SIG-M5 treated with dmso at 0.1 percent for 504 hours (cell line): ENCODE measurements at regions not wholly inside any gene's neighbourhood (a gene's known extent, or its start where the extent isn't known, plus 50 kb on each side); places are given as distances from the start of the nearest gene placed in this dataset.

Source experiments
- DNase-seq: peaks from one replicate; lab custom pipeline; 2025; ENCODE audit not compliant: unreplicated experiment; lab: John Stamatoyannopoulos, UW

DNA sequence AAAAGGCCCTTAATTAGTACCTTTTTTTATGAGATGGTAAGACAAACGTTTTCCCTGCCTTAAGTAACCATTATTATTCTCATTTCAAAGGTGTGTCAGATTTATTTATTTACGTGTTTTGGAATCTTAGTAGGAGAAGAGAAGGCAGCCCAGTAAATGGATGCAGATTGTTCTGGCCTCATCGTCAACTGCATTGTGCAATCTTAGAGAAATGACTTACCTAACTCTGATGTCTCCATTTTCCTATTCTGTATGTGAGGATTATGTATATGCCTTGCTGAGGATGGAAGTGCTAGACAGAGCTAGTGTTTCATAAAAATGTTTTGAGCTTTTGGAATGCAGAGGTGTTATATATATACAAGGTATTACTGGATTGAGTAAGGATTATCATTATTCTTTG, 97.0 kb upstream of the JAG1 start:
- DNase-seq: no peak

DNA sequence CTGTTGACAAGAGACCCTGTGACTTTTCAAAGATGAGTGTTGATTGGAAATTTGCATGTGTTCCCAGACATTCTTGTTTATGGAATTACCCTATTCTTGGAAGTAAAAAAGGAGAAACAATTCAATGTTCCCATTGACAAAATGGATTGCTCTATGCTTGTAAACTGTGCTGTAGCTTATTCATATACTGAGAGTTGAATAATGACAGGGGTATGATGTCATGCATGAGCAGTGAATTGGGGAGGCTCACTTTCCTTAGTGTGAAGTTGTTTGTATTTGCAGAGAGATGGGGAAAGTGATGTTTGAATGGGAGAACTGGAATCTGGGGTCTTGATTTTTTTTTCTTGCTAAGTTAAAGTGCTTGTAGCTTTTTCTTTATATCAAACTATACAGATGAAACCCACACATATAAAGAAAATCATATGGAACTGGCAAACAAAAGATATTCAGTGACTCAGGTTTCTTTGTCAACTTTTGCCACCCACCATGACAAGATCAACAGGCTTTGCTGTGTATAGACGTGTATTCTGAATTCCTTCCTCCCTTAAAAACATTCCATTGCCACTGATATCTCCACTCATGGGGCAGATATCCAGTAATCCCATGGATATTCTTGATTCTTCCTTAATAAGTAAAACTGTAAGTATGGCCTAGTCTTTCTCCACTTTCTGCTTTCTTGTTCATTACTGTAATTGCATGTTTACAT, 97.8 kb upstream of the JAG1 start:
- DNase-seq: no peak

DNA sequence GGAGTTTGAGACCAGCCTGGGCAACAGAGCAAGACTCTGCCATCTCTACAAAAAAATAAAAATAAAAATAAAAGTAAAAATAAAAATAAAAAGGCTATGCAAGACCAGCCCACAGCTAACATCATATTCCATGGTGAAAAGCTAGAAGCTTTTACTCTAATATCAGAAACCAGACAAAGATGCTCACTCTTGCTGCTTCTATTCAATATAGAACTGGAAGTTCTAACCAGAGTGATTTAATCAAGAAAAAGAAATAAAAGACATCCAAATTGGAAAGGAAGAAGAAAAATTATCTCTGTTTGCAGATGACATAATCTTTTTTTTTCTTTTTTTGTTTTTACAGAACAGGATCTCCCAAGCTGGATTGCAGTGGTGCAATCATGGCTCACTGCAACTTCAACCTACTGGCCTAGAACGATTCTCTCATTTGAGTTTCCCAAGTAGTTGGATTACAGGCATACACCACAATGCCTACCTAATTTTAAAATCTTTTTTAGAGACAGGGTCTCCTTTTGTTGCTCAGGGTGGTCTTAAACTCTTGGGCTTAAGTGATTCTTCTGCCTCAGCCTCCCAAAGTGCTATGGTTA, 100.7 kb upstream of the JAG1 start:
- no peak for DNase-seq

DNA sequence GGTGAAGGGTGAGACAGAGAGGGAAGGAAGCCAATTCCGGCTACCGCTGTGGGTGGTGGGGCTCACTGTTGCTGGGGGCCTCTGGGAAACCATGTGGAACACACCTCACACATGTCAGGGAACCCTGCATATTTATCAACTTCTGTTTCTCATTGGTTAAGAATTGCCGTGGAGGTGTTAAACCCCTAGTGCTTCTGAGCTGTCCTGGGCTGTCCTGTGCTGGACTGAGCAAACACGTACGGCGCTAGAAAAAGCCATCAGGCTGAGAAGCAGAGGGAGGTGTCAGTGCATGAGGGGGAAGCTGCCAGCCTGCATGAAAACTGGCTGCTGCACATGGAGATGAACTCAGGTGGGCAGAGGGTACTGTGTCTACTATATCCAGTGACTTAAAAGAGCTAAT, 103.9 kb upstream of the JAG1 start:
- no peak for DNase-seq

DNA sequence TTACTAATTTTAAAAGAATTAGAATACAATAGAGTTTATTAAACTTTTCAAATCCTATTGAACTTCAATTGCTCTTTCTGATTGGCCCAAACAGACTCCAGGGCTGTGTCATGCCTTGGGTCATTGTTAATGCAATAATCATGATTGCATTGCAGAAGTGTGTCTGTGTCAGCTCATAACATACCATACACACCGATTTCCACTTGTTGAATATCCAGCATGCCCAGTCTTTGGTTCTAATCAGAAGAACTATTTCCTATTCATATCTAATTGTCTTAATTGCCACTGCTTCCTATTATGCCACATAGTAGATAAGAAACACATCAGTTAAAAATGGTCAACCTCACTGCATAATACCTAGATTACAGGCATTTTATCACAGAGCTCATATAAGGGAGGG, 106.1 kb upstream of the JAG1 start:
- no peak for DNase-seq

DNA sequence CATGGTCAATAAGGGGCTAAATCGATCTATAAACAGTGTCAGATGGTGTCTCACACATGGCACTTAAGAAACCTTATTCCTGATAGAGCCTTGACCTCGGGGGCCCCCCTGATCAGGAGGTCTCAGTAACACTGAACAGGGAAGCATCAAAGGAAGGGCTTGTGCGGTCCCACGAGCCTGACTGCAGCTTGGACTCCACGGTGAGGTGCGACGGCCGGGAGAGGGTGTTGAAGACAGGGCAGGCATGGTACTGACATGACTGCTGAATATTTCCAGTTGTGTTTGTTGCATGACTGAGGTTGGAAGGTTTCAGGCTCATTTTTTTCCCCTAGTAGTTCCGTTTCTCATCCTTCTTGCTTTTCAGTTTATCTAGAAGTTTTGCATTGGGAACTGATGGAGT, 107.1 kb upstream of the JAG1 start:
- DNase-seq: no peak

DNA sequence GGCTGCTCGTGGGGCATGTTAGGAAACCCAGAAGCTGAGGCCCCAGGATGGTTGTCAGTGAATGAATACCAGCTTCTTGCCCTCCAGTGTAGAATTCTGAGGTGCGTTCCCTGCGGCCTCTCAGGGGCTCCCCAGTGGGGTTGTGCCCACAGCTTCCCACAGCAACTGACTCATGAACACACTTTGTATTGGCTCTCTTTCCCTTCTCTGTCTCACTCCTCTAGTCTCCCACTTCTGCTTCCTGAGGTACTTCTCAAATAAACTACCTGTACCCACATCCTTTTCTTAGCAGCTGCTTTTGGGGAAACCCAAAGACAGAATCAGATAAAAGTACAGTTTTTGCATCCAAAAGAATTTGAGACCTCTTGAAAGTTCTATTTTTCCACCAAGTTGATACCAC, 107.7 kb upstream of the JAG1 start:
- no peak for DNase-seq

DNA sequence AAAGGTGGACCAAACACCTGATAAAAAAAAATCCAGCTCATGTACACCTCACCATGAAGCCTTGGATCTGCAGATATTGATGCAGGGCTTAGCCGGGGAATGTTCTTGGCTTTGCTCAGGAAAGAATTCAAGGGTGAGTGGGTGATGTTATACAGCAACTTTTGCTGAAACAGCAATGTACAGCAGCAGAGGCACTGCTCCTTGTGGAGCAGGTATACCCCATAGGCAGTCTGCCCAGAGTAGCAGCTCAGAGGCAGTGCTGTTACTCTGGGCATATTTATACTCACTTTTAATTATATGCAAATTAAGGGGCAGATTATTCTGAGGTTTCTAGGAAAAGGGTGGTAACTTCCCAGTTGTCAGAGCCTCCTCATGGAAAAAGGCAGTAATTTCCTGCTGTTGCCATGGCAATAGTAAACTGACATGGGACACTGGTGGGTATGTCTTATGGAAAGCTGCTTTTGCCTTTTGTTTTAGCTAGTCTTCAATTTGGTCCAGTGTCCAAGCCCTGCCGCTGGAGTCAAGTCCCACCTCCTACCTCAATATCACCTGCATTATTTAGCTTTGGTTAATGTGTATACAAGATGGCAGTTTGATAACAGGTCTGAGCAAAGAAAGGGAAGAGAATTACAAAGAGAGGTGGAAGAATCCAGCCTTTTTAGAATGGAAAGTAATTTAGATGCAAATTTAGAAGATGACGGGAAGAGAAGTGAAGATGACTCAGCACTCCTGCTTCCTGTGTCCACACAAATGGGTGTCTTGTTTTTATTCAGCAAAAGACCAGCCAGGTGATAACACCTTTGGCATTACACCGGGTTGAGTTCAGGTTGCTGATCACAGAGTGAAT, 110.1 kb upstream of the JAG1 start:
- DNase-seq: no peak

DNA sequence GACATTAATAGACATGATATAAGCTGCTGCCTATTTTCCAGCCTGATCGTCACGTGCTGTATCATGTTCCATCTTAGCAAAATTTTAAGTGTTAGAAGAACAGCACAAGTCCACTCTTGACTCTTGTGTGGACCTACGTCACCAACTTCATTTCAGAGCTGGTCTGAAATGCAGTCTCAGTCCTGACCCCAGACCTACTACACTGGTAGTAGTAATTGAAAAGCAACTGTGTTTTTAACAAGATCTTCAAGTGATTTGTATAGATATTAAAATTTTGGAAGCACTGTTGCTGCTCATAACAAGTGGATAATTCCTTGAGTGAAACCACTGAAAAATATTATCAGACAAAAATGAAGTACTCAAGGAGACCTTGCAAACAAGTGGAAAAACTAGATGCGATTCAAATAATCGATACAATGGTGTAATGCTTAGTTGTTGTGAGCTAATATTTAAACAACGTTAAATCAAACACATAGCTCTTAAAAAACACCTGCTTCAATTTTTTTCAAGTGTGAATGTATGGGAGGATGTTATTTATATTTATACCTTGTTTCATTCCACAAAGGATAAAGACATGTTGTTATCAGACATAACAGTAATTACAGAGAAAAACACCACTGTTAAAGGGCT, 110.9 kb upstream of the JAG1 start:
- DNase-seq: no peak

DNA sequence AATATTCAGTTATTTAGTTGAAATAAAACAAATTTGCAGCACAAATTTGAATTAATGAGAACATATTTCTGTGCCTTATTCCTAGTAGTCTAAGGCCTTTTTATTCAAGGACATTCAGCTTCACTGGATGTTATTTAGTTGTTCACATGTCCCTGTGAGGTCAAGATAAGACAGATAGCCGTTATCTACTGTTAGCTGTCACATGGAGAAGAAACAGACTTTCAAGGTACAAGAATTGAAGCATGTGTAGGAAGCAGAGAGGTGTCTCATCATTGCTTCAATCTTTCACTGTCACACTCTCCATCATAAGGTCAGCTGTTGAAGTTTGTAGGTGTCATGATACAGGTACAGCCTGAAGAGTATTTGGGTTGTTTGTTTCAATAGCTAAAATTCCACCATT, 112.9 kb upstream of the JAG1 start:
- DNase-seq: no peak

DNA sequence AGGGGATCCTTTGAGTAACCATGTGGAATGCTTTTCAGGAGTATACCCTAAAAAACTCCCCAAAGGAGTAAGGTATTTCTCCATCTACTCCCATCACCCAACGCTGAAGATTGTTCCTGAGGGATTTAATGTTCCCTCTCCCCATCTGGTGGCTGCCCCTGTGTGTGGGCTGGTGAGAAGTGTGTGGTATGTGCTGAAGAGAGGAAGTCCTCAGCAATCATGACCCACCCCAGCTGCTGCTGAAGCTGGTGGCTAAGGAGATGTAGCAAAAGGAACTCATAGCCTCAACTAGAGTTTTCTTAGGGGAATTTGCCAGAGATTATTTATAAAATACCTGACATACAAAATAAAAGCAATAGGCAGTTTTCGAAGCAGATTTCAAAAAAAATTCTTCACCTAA, 114.3 kb upstream of the JAG1 start:
- no peak for DNase-seq

DNA sequence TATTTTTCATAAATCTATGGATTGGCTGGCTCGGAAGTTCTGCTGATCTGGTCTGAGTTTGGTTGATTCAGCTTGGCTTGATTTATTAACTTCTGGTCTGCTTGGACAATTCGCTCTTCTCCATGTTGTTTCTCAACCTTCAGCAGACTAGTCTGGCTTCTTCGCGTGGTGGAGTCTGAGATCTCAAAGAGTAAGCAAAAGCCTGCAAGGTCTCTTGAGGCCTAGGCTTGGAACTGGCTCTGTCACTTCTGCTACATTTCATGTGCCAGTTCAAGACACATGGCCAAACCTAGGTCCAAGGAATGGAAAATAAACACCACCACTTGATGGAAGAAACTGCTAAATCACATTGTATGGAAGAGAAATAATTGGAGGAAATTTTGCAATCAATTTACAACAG, 115.1 kb upstream of the JAG1 start:
- DNase-seq: no peak

DNA sequence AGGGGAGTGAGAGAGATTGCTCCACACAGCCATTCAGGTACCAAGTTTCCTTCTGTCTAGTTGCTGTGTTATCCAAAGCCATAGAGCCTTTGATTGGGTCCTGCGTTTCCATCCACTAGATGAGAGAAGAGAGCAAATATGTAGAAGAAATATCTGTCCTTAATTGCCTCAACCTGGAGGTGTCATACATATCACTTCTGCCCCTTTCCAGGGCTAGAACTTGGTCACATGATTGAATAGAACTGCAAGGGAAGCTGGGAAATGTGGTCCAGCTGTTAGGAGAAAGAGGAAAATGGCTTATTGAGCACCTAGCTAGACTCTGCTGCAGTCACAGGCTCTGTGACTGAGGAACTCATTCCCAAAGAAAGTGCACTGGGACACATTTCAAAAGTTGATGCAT, 115.6 kb upstream of the JAG1 start:
- no peak for DNase-seq

DNA sequence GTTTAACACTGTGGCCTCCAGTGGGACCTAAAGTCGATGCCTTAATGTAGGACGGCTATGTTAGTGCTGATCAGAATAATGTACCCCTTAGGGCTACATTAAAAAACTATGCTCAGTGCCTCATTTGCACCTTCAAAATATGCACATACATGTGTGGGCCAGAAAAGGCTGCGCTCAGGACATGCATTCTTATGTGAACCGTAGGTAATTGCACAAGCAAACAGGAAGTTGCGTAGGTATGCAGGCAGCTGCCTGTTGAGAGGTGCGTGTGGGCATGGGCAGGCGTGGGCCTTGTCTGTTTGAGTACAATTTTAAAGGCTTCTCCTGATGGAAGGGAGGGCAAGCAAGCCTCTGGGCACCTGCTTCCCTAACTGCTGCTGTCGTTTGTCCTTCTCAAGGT, 116.2 kb upstream of the JAG1 start:
- DNase-seq: no peak

DNA sequence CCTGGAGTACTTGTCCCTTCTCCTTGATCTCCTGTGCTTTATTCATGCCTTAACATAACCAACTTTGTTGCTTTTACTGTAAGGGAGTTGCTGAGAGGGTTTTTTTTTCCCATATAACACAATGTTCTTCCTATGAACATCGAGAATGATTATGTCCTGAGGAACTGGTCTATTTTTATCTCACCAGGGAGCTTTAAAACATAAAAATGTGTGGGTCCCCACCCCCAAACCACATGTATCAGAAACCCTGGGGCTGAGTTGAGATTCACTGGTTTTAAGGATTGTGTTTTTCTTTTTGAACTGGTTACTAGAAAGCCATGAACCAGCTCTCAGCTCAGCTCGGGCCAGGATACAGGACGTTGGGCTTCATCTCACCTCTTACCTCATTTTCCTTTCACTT, 118.5 kb upstream of the JAG1 start:
- no peak for DNase-seq

DNA sequence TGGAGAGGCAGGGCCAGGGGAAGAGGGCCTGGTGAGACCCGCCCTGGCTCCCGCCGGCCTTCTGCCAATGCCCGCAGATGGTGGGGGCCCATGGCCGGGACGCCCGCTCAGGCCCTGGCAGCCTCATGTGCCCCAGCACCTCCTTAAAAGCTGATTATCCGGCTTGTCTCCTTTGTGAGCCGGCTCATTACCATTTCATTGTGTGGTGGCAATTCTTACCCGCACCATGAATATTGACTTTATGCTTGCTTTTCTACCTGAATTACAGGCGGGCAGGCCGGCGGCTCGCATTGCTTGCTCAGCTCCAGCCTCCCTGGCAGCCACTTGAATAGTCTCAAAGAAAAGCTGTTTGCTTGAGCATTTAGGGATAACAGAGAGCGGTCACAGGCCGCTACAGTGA, 120.0 kb upstream of the JAG1 start:
- no peak for DNase-seq

DNA sequence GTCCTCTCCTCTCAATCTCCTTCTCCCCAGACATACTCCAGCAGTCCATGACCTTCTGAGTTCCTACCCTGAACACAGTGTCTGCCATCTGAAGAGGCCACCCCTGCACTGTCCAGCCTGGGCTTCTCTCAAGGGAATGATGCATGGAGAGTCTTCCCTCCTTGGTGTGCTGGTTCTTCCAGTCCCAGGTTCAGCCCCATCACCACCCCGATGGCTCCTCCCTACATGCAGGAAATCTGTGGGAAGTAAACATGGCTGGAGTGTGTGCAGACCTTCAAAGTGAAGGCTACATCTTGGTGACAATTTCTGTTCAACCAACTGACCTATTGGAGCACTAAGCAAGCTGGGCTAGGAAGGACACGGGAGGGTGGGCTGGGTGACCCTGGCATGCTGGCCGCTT, 121.0 kb upstream of the JAG1 start:
- no peak for DNase-seq

DNA sequence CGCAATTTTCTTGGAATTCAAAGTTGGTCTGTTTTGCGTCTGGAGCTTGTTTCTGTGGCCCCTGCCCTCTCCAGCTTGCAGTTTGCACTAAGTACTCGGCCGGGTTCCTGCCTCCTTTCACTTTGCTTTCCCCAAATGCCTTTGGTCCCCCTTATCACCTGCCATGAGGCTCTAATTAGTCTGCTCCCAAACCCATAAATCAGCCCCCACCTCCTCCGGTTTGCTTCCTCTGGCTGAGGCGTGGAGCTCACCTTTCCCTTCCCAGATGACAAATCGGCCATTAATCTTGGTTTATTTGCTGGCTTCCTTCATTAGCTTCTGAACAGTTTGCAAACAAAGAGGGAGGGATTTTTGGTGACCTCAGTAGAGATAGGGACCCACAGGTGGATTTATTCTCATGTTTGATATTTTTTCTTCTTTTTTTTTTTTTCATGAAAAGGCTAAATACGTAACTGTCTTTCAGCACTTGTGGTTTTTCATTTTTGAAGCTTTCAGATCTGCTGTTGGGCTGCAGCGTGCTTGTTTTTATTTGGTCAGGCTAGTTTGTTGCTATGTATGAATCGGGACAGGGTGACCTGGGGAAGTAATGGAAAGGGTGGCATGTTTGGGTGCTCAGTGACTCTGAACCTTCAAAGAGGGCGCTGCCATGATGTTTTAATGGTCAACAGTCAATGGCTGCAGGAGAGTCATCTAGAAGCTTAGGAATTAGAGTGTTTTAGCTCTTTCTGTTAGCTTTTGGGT, 121.7 kb upstream of the JAG1 start:
- DNase-seq: no peak

DNA sequence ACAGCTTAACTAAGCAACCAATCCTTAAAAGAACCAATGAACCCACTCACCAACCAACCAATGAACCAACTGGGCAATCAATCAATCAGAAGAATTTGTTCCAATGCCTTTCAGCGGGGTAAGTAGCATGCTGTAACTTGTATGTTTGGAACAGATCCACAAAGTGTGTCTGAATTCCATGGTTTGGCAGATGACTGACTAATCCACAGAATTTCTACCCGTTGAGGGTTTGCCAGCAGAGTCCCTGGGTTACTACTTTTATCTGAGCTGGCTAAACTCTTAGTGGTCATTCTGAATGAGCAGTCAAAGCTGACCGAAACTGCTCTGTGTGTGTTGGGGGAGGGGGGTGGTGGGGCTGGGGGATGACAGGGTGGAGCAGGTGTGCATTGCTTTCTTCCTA, 125.0 kb upstream of the JAG1 start:
- DNase-seq: no peak

DNA sequence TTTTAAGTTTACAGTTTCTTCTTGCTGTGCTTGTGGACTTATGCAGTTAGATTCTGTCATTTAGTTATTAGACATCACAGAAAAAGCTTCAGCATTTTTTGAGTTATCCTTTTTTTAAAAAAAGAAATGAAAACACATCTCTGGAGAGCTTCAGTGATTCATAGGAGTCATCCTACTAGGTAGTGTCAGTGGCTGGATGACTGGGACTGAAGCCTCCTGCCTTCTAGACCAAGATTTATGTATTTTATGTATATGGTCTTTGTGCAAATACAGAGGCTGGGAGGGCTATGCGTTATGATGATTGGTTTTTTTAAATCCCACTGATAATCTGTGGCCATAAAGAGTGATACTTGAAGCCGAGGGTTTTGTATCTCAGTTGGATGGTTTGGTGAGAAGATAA, 125.9 kb upstream of the JAG1 start:
- no peak for DNase-seq

DNA sequence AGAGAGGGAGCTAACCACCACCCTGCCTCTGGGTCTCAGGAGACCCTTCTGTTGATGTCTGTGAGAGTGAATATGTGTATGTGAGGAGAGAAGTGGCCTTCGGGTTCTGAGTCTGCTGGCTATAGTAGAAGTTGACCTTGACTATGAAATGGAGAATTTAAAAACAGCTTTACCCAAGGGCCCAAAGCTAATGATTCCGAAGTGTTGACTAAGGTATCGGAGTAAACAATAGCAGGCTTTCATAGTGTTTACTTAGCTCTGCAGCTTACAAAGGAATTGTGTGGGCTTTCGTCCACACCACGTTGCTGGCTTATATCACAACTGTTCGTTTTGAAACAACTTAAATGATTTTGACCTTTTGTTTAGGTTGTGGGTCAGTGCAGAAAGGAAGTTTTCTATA, 126.5 kb upstream of the JAG1 start:
- no peak for DNase-seq
